ENCODE measurements at regions not wholly inside any gene's neighbourhood (a gene's known extent, or its start where the extent isn't known, plus 50 kb on each side); places are given as distances from the start of the nearest gene placed in this dataset.

- TF ChIP-seq CTCF (IDR thresholded peaks at IDR 0.05) = no peak
Measured at GRCh38 chr5:3382782-3383181, 212.8 kb upstream of the IRX1 start.

GRCh38 chr5:3382151-3382550 lies 213.5 kb upstream of the IRX1 start:
- TF ChIP-seq CTCF (IDR thresholded peaks at IDR 0.05) = no peak

- no peak for TF ChIP-seq CTCF (IDR thresholded peaks at IDR 0.05)
Measured at GRCh38 chr5:3381206-3381825, 214.3 kb upstream of the IRX1 start.

GRCh38 chr5:3380689-3381088 lies 214.9 kb upstream of the IRX1 start:
- no peak for TF ChIP-seq CTCF (IDR thresholded peaks at IDR 0.05)

GRCh38 chr5:3377831-3378230 lies 217.8 kb upstream of the IRX1 start:
- TF ChIP-seq CTCF (IDR thresholded peaks at IDR 0.05) = no peak

GRCh38 chr5:3377176-3377575 lies 218.5 kb upstream of the IRX1 start:
- no peak for TF ChIP-seq CTCF (IDR thresholded peaks at IDR 0.05)

GRCh38 chr5:3376611-3377010 lies 219.0 kb upstream of the IRX1 start:
- TF ChIP-seq CTCF (IDR thresholded peaks at IDR 0.05) = no peak

Measured in LNCAP (cell line).